ENCODE measurements at regions not wholly inside any gene's neighbourhood (a gene's known extent, or its start where the extent isn't known, plus 50 kb on each side); places are given as distances from the start of the nearest gene placed in this dataset.

GRCh38 chr7:159263430-159263829 is 118.8 kb upstream of the VIPR2 start:
- CTCF ChIA-PET: no interaction called here
- no peak for DNase-seq (ENCODE audit: low spot score)
- H3K27ac ChIP-seq: no peak overlapping the region
- TF ChIP-seq CTCF (conservative IDR thresholded peaks at IDR 0.05; ENCODE audit: low read depth): no peak
- POLR2A ChIA-PET (ENCODE audit: low non-redundant PET): no interaction called here

- POLR2A ChIA-PET (ENCODE audit: low non-redundant PET): no interaction called here
- DNase-seq (ENCODE audit: low spot score): no peak
- no peak for TF ChIP-seq CTCF (conservative IDR thresholded peaks at IDR 0.05; ENCODE audit: low read depth)
- H3K27ac ChIP-seq: no peak overlapping the region
- CTCF ChIA-PET: no interaction called here
Measured at GRCh38 chr7:159253657-159254056, 109.0 kb upstream of the VIPR2 start.

GRCh38 chr7:159250471-159250870 is 105.8 kb upstream of the VIPR2 start:
- no peak overlapping the region for H3K27ac ChIP-seq
- no peak for DNase-seq (ENCODE audit: low spot score)
- ChIA-PET CTCF (no interaction called here), POLR2A (ENCODE audit: low non-redundant PET) (no interaction called here)
- no peak for TF ChIP-seq CTCF (conservative IDR thresholded peaks at IDR 0.05; ENCODE audit: low read depth)

GRCh38 chr7:159249671-159250070 is 105.0 kb upstream of the VIPR2 start:
- TF ChIP-seq CTCF (conservative IDR thresholded peaks at IDR 0.05; ENCODE audit: low read depth): no peak
- no peak for DNase-seq (ENCODE audit: low spot score)
- POLR2A ChIA-PET (ENCODE audit: low non-redundant PET): no interaction called here
- CTCF ChIA-PET: no interaction called here
- H3K27ac ChIP-seq: no peak overlapping the region

GRCh38 chr7:159247910-159248309 is 103.2 kb upstream of the VIPR2 start:
- H3K27ac ChIP-seq: no peak overlapping the region
- DNase-seq (ENCODE audit: low spot score): no peak
- no peak for TF ChIP-seq CTCF (conservative IDR thresholded peaks at IDR 0.05; ENCODE audit: low read depth)
- ChIA-PET CTCF (no interaction called here), POLR2A (ENCODE audit: low non-redundant PET) (no interaction called here)

GRCh38 chr7:159246702-159247480 is 102.2 kb upstream of the VIPR2 start:
- TF ChIP-seq CTCF (conservative IDR thresholded peaks at IDR 0.05; ENCODE audit: low read depth): no peak
- no peak overlapping the region for H3K27ac ChIP-seq
- no peak for DNase-seq (ENCODE audit: low spot score)
- POLR2A ChIA-PET (ENCODE audit: low non-redundant PET): no interaction called here
- CTCF ChIA-PET: no interaction called here

All from RWPE1 (cell line).